Central memory CD8-positive, alpha-beta T cell (primary cell): ENCODE measurements at regions not wholly inside any gene's neighbourhood (a gene's known extent, or its start where the extent isn't known, plus 50 kb on each side); places are given as distances from the start of the nearest gene placed in this dataset.

Source experiments
- ATAC-seq: fragments of 150-1000 bp; cut with Tn5 transposase; replicated peaks from 2 replicates; pipeline ENCODE4 v1.10.0; 2022; ENCODE audit warnings: mild to moderate bottlenecking, moderate FRiP score, moderate number of reproducible peaks; ENCODE audit not compliant: poor library complexity, severe bottlenecking; ENCODE audit errors: extremely low read depth
- DNase-seq, 2 donors: peaks; one replicate each; pipeline ENCODE4 v3.0.0; 2021; ENCODE audit warnings: low spot score in 2 of 2
- H3K27ac Mint-ChIP-seq: one replicate; pipeline ENCODE4 v1.8.0; 2022; ENCODE audit warnings: low read depth, mild to moderate bottlenecking, moderate library complexity, mixed read lengths
- H3K27me3 Mint-ChIP-seq: one replicate; pipeline ENCODE4 v1.8.0; 2022; ENCODE audit warnings: mixed read lengths
- H3K36me3 Mint-ChIP-seq: one replicate; pipeline ENCODE4 v1.8.0; 2022; ENCODE audit warnings: mild to moderate bottlenecking, moderate library complexity, mixed read lengths; ENCODE audit not compliant: insufficient read depth
- H3K4me1 Mint-ChIP-seq: one replicate; pipeline ENCODE4 v1.8.0; 2022; ENCODE audit warnings: mixed read lengths
- H3K4me3 Mint-ChIP-seq: one replicate; pipeline ENCODE4 v1.8.0; 2022; ENCODE audit warnings: mild to moderate bottlenecking, moderate library complexity, mixed read lengths
- H3K9me3 Mint-ChIP-seq: one replicate; pipeline ENCODE4 v1.8.0; 2022; ENCODE audit warnings: mixed read lengths

- ATAC-seq (no peak), DNase-seq (no peak)
- Mint-ChIP-seq H3K9me3 (peaks cover 5% of the 10 kb centered on the region), H3K27ac (no peak overlapping the region), H3K27me3 (no peaks in the 10 kb centered on the region), H3K36me3 (no peaks in the 10 kb centered on the region), H3K4me1 (no peaks in the 10 kb centered on the region), H3K4me3 (no peak overlapping the region)
Observed at GRCh38 chr5:67381236-67381880, 184.8 kb upstream of the CD180 start.

GRCh38 chr5:67380431-67380830 lies 183.8 kb upstream of the CD180 start:
- ATAC-seq (no peak), DNase-seq (no peak)
- Mint-ChIP-seq H3K27ac (no peak overlapping the region), H3K4me1 (no peaks in the 10 kb centered on the region), H3K36me3 (no peaks in the 10 kb centered on the region), H3K9me3 (peaks cover 5% of the 10 kb centered on the region), H3K27me3 (no peaks in the 10 kb centered on the region), H3K4me3 (no peak overlapping the region)

GRCh38 chr5:67379753-67380152 lies 183.2 kb upstream of the CD180 start:
- no peak overlapping the region for H3K27ac Mint-ChIP-seq
- H3K36me3 Mint-ChIP-seq = no peaks in the 10 kb centered on the region
- no peaks in the 10 kb centered on the region for H3K27me3 Mint-ChIP-seq
- no peak for ATAC-seq
- no peak overlapping the region for H3K4me3 Mint-ChIP-seq
- H3K4me1 Mint-ChIP-seq = no peaks in the 10 kb centered on the region
- no peak for DNase-seq
- H3K9me3 Mint-ChIP-seq = peaks cover 4% of the 10 kb centered on the region

GRCh38 chr5:67378256-67378655 lies 181.7 kb upstream of the CD180 start:
- H3K27ac Mint-ChIP-seq = no peak overlapping the region
- H3K4me1 Mint-ChIP-seq = no peaks in the 10 kb centered on the region
- DNase-seq (no peak), ATAC-seq (no peak)
- H3K27me3 Mint-ChIP-seq = no peaks in the 10 kb centered on the region
- no peak overlapping the region for H3K4me3 Mint-ChIP-seq
- H3K36me3 Mint-ChIP-seq = no peaks in the 10 kb centered on the region
- H3K9me3 Mint-ChIP-seq = no peaks in the 10 kb centered on the region

GRCh38 chr5:67377631-67378030 lies 181.0 kb upstream of the CD180 start:
- Mint-ChIP-seq H3K27ac (no peak overlapping the region), H3K27me3 (no peaks in the 10 kb centered on the region), H3K36me3 (no peaks in the 10 kb centered on the region), H3K9me3 (no peaks in the 10 kb centered on the region), H3K4me1 (no peaks in the 10 kb centered on the region), H3K4me3 (no peak overlapping the region)
- no peak for DNase-seq
- no peak for ATAC-seq

- H3K4me3 Mint-ChIP-seq = no peak overlapping the region
- H3K4me1 Mint-ChIP-seq = no peaks in the 10 kb centered on the region
- H3K27me3 Mint-ChIP-seq = no peaks in the 10 kb centered on the region
- no peak overlapping the region for H3K27ac Mint-ChIP-seq
- no peaks in the 10 kb centered on the region for H3K9me3 Mint-ChIP-seq
- ATAC-seq = no peak
- H3K36me3 Mint-ChIP-seq = no peaks in the 10 kb centered on the region
- DNase-seq = no peak
Observed at GRCh38 chr5:67375606-67376005, 179.0 kb upstream of the CD180 start.

- H3K4me1 Mint-ChIP-seq = no peaks in the 10 kb centered on the region
- DNase-seq = no peak
- ATAC-seq = no peak
- H3K9me3 Mint-ChIP-seq = no peaks in the 10 kb centered on the region
- no peak overlapping the region for H3K27ac Mint-ChIP-seq
- no peaks in the 10 kb centered on the region for H3K36me3 Mint-ChIP-seq
- no peak overlapping the region for H3K4me3 Mint-ChIP-seq
- no peaks in the 10 kb centered on the region for H3K27me3 Mint-ChIP-seq
Observed at GRCh38 chr5:67374378-67374777, 177.8 kb upstream of the CD180 start.

GRCh38 chr5:67373518-67373917 lies 176.9 kb upstream of the CD180 start:
- no peaks in the 10 kb centered on the region for H3K4me1 Mint-ChIP-seq
- H3K36me3 Mint-ChIP-seq = no peaks in the 10 kb centered on the region
- no peak overlapping the region for H3K4me3 Mint-ChIP-seq
- H3K27ac Mint-ChIP-seq = no peak overlapping the region
- ATAC-seq = no peak
- H3K9me3 Mint-ChIP-seq = no peaks in the 10 kb centered on the region
- no peak for DNase-seq
- no peaks in the 10 kb centered on the region for H3K27me3 Mint-ChIP-seq

GRCh38 chr5:67372887-67373286 lies 176.3 kb upstream of the CD180 start:
- DNase-seq = no peak
- no peak overlapping the region for H3K4me3 Mint-ChIP-seq
- H3K27me3 Mint-ChIP-seq = no peaks in the 10 kb centered on the region
- no peaks in the 10 kb centered on the region for H3K4me1 Mint-ChIP-seq
- ATAC-seq = no peak
- no peaks in the 10 kb centered on the region for H3K36me3 Mint-ChIP-seq
- no peak overlapping the region for H3K27ac Mint-ChIP-seq
- no peaks in the 10 kb centered on the region for H3K9me3 Mint-ChIP-seq

- no peaks in the 10 kb centered on the region for H3K9me3 Mint-ChIP-seq
- ATAC-seq (no peak), DNase-seq (no peak)
- no peaks in the 10 kb centered on the region for H3K4me1 Mint-ChIP-seq
- no peaks in the 10 kb centered on the region for H3K36me3 Mint-ChIP-seq
- no peak overlapping the region for H3K27ac Mint-ChIP-seq
- no peaks in the 10 kb centered on the region for H3K27me3 Mint-ChIP-seq
- H3K4me3 Mint-ChIP-seq = no peak overlapping the region
Observed at GRCh38 chr5:67371924-67372323, 175.3 kb upstream of the CD180 start.

GRCh38 chr5:67366691-67367395 lies 170.2 kb upstream of the CD180 start:
- Mint-ChIP-seq H3K27ac (no peak overlapping the region), H3K27me3 (no peaks in the 10 kb centered on the region), H3K36me3 (no peaks in the 10 kb centered on the region), H3K4me1 (no peaks in the 10 kb centered on the region), H3K4me3 (no peak overlapping the region), H3K9me3 (no peaks in the 10 kb centered on the region)
- ATAC-seq = no peak
- no peak for DNase-seq

GRCh38 chr5:67366276-67366675 lies 169.7 kb upstream of the CD180 start:
- H3K4me3 Mint-ChIP-seq = no peak overlapping the region
- no peak for ATAC-seq
- no peak overlapping the region for H3K27ac Mint-ChIP-seq
- DNase-seq = no peak
- no peaks in the 10 kb centered on the region for H3K27me3 Mint-ChIP-seq
- H3K9me3 Mint-ChIP-seq = no peaks in the 10 kb centered on the region
- H3K4me1 Mint-ChIP-seq = no peaks in the 10 kb centered on the region
- no peaks in the 10 kb centered on the region for H3K36me3 Mint-ChIP-seq

GRCh38 chr5:67364381-67364970 lies 167.9 kb upstream of the CD180 start:
- DNase-seq (no peak), ATAC-seq (no peak)
- Mint-ChIP-seq H3K9me3 (no peaks in the 10 kb centered on the region), H3K27me3 (no peaks in the 10 kb centered on the region), H3K4me1 (peaks cover 10% of the 10 kb centered on the region), H3K27ac (no peak overlapping the region), H3K4me3 (no peak overlapping the region), H3K36me3 (no peaks in the 10 kb centered on the region)
